ENCODE measurements at regions not wholly inside any gene's neighbourhood (a gene's known extent, or its start where the extent isn't known, plus 50 kb on each side); places are given as distances from the start of the nearest gene placed in this dataset.

DNA sequence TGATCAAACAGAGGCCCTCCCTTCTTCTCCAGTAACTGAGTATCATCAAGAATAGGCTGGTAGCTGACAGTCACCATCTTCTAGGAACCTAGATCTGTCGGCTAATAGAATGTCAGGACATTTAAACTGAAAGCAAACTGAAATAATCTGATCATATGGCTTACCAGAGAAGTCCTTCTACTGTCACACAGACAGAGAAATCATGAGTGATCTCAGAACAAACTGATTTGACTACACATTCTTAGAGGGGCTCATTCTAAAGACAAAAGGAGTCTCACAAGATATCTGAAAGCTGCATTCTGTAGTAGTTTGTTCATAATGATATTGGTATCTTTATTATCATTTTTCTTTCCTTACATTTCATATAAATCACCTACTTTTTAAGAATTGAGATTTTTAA is 130.9 kb upstream of the ADCY1 start:
- no TSS peak for BruUV-seq (replicated peaks)
- Histone ChIP-seq H3K4me1 (ENCODE audit: control insufficient read depth, insufficient read depth, low read length) (no peaks in the 10 kb centered on the region), H3K4me3 (ENCODE audit: low read depth in 2 of 2, low read length in 2 of 2) (no peak overlapping the region), H3K36me3 (ENCODE audit: control insufficient read depth, insufficient read depth, low read length) (no peaks in the 10 kb centered on the region), H3K27me3 (ENCODE audit: control insufficient read depth, insufficient read depth, low read length) (no peaks in the 10 kb centered on the region; the same call in 1 of the 2 replicates), H3K27ac (ENCODE audit: low read length) (no peak overlapping the region), H3K9me3 (ENCODE audit: control insufficient read depth, insufficient read depth, low read depth, low read length) (no peaks in the 10 kb centered on the region)
- TF ChIP-seq REST (IDR thresholded peaks at IDR 0.05; ENCODE audit: insufficient read depth in 1 of 2, low read depth in 2 of 2, low read length in 1 of 2) (no peak), CTCF (IDR thresholded peaks at IDR 0.05) (no peak), SIN3A (IDR thresholded peaks at IDR 0.05; ENCODE audit: borderline replicate concordance, insufficient read depth, low read depth, low read length) (no peak), POLR2AphosphoS5 (IDR thresholded peaks at IDR 0.05; ENCODE audit: low read depth, low read length) (no peak), TCF7L2 (IDR thresholded peaks at IDR 0.05; ENCODE audit: low read depth, low read length) (no peak)
- ChIA-PET CTCF (no interaction called here), POLR2A (no interaction called here)
- DNase-seq (ENCODE audit: low read depth, low spot score) (no peak), ATAC-seq (no peak)
- in situ Hi-C loops (cut with HindIII; ENCODE audit: low pct_unique_long_range_greater_than_20kb, low sequenced_read_pairs) (no loop called here), intact Hi-C loops (cut with micrococcal nuclease; ENCODE audit: unreplicated experiment) (no loop called here)

DNA sequence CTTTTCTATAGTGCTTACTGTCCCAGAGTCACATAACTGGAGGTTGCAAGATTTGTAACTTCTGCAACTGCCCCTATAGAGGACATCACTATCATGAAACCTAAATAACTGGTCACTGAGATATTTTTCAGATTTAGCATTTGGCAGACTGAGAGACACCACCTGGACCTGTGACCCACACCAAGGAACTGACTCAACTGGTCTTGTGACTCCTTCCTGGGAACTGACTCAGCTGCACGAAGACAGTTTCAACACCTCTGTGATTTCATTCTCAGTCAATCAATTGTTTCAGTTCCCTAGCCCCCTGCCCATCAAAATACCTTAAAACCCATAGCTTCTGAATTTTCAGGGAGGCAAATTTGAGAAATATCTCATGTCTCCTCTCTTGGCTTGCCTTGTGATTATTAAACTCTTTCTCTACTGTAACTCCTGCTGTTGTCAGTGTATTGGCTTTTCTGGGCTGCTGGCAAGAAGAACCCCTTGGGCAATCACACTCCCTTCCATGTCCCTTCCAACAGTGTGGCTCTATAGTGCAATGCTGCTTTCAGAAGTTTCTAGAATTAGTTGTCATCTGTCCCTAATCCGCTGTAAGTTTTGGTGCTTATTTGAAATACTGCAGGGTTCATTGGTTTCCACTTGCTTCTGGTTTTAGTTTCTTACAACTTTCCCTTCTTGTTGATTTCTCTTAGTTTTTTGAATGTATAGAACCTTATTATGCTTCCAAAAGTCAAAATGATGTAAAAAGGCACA is 127.8 kb upstream of the ADCY1 start:
- H3K27ac ChIP-seq (ENCODE audit: low read length), result no peak overlapping the region
- CTCF ChIA-PET, result no interaction called here
- no TSS peak for BruUV-seq (replicated peaks)
- in situ Hi-C loops (cut with HindIII; ENCODE audit: low pct_unique_long_range_greater_than_20kb, low sequenced_read_pairs), result no loop called here
- no peaks in the 10 kb centered on the region for H3K9me3 ChIP-seq (ENCODE audit: control insufficient read depth, insufficient read depth, low read depth, low read length)
- POLR2A ChIA-PET, result no interaction called here
- no peaks in the 10 kb centered on the region for H3K36me3 ChIP-seq (ENCODE audit: control insufficient read depth, insufficient read depth, low read length)
- no peak for DNase-seq (ENCODE audit: low read depth, low spot score)
- TF ChIP-seq POLR2AphosphoS5 (IDR thresholded peaks at IDR 0.05; ENCODE audit: low read depth, low read length), result no peak
- TF ChIP-seq TCF7L2 (IDR thresholded peaks at IDR 0.05; ENCODE audit: low read depth, low read length), result no peak
- no peak for TF ChIP-seq SIN3A (IDR thresholded peaks at IDR 0.05; ENCODE audit: borderline replicate concordance, insufficient read depth, low read depth, low read length)
- no peak for TF ChIP-seq REST (IDR thresholded peaks at IDR 0.05; ENCODE audit: insufficient read depth in 1 of 2, low read depth in 2 of 2, low read length in 1 of 2)
- no peak for TF ChIP-seq CTCF (IDR thresholded peaks at IDR 0.05)
- H3K4me3 ChIP-seq (ENCODE audit: low read depth in 2 of 2, low read length in 2 of 2), result no peak overlapping the region
- no peak for ATAC-seq
- intact Hi-C loops (cut with micrococcal nuclease; ENCODE audit: unreplicated experiment), result no loop called here
- no peaks in the 10 kb centered on the region for H3K4me1 ChIP-seq (ENCODE audit: control insufficient read depth, insufficient read depth, low read length)
- no peaks in the 10 kb centered on the region; the same call in 1 of the 2 replicates for H3K27me3 ChIP-seq (ENCODE audit: control insufficient read depth, insufficient read depth, low read length)
